HG02885 (cell line): ENCODE measurements at regions not wholly inside any gene's neighbourhood (a gene's known extent, or its start where the extent isn't known, plus 50 kb on each side); places are given as distances from the start of the nearest gene placed in this dataset.

Source experiments
- ATAC-seq: cut with Tn5 transposase; IDR thresholded peaks from one replicate; pipeline ENCODE4 v1.9.1; 2021; ENCODE audit warnings: mild to moderate bottlenecking; ENCODE audit not compliant: unreplicated experiment, poor library complexity

- ATAC-seq: no peak
These were observed 217.4 kb upstream of the ZFHX3 start for GRCh38 chr16:73265124-73265837.

- ATAC-seq: no peak
These were observed 215.0 kb upstream of the ZFHX3 start for GRCh38 chr16:73262931-73263330.

GRCh38 chr16:73255031-73255430 lies 207.1 kb upstream of the ZFHX3 start:
- no peak for ATAC-seq

GRCh38 chr16:73253922-73254480 lies 206.1 kb upstream of the ZFHX3 start:
- ATAC-seq: no peak

- ATAC-seq: no peak
These were observed 204.5 kb upstream of the ZFHX3 start for GRCh38 chr16:73252446-73252845.

GRCh38 chr16:73251608-73252007 lies 203.7 kb upstream of the ZFHX3 start:
- ATAC-seq: no peak

GRCh38 chr16:73248316-73248715 lies 200.4 kb upstream of the ZFHX3 start:
- ATAC-seq: no peak

- ATAC-seq: no peak
These were observed 193.0 kb upstream of the ZFHX3 start for GRCh38 chr16:73240920-73241319.

- no peak for ATAC-seq
These were observed 189.7 kb upstream of the ZFHX3 start for GRCh38 chr16:73237601-73238000.

GRCh38 chr16:73234496-73234895 lies 186.6 kb upstream of the ZFHX3 start:
- ATAC-seq: no peak

- ATAC-seq: no peak
These were observed 186.0 kb upstream of the ZFHX3 start for GRCh38 chr16:73233846-73234424.

GRCh38 chr16:73233329-73233765 lies 185.4 kb upstream of the ZFHX3 start:
- no peak for ATAC-seq

- ATAC-seq: no peak
These were observed 184.8 kb upstream of the ZFHX3 start for GRCh38 chr16:73232555-73233328.

- ATAC-seq: no peak
These were observed 184.1 kb upstream of the ZFHX3 start for GRCh38 chr16:73231944-73232554.

GRCh38 chr16:73231379-73231778 lies 183.5 kb upstream of the ZFHX3 start:
- ATAC-seq: no peak

- ATAC-seq: no peak
These were observed 182.7 kb upstream of the ZFHX3 start for GRCh38 chr16:73230651-73231050.

GRCh38 chr16:73228649-73229048 lies 180.7 kb upstream of the ZFHX3 start:
- no peak for ATAC-seq

- no peak for ATAC-seq
These were observed 178.7 kb upstream of the ZFHX3 start for GRCh38 chr16:73226675-73227074.

GRCh38 chr16:73225983-73226382 lies 178.1 kb upstream of the ZFHX3 start:
- no peak for ATAC-seq

GRCh38 chr16:73220836-73221235 lies 172.9 kb upstream of the ZFHX3 start:
- ATAC-seq: no peak

GRCh38 chr16:73219176-73219575 lies 171.2 kb upstream of the ZFHX3 start:
- ATAC-seq: no peak
